PC-9 (cell line): ENCODE measurements at regions not wholly inside any gene's neighbourhood (a gene's known extent, or its start where the extent isn't known, plus 50 kb on each side); places are given as distances from the start of the nearest gene placed in this dataset.

Experiments used
- BruUV-seq: library from RNA; stranded (reverse); fragments of 400-500 nt; replicated peaks from 2 replicates; lab custom pipeline; 2021; lab: Mats Ljungman, UMichigan
- CTCF ChIA-PET: fragments of 300-600 bp; sonication (Branson Sonifier 250); formaldehyde crosslinking; loops from one replicate; lab custom pipeline; 2022; ENCODE audit warnings: antibody characterized with exemption; lab: Charles Lee
- POLR2A ChIA-PET: fragments of 300-600 bp; sonication (Branson Sonifier 250); formaldehyde crosslinking; loops from one replicate; lab custom pipeline; 2022; ENCODE audit warnings: antibody characterized with exemption; ENCODE audit not compliant: unreplicated experiment; lab: Charles Lee
- DNase-seq, 2 experiments: peaks; one replicate each; pipeline versions ENCODE4 v3.0.0 to v3.0.0-alpha.2; 2015 to 2022; ENCODE audit warnings: mixed read lengths in 1 of 2
- H2AFZ ChIP-seq: fragments of 200-600 bp; sonication (generic); 2 replicates; pipeline ENCODE4 v1.8.1; 2017; ENCODE audit warnings: antibody characterized with exemption
- H3F3A ChIP-seq: fragments of 200-600 bp; sonication (generic); 2 replicates; pipeline ENCODE4 v1.8.1; 2017; ENCODE audit warnings: antibody characterized with exemption, mild to moderate bottlenecking, low read depth; ENCODE audit not compliant: insufficient read depth
- H3K27ac ChIP-seq: fragments of 200-600 bp; sonication (generic); 2 replicates; pipeline ENCODE4 v1.6.1; 2016; ENCODE audit warnings: mixed run types
- H3K27me3 ChIP-seq: fragments of 200-600 bp; sonication (generic); 2 replicates; pipeline ENCODE4 v1.6.1; 2016; ENCODE audit warnings: low read depth, mixed run types; ENCODE audit not compliant: insufficient read depth
- H3K36me3 ChIP-seq: fragments of 200-600 bp; sonication (generic); 2 replicates; pipeline ENCODE4 v1.6.1; 2016; ENCODE audit warnings: low read depth, mixed run types
- H3K4me1 ChIP-seq: fragments of 200-600 bp; sonication (generic); replicated peaks from 2 replicates; pipeline ENCODE4 v1.6.1; 2016; ENCODE audit warnings: mixed run types; ENCODE audit not compliant: insufficient read depth
- H3K4me2 ChIP-seq: fragments of 200-600 bp; sonication (generic); 2 replicates; pipeline ENCODE4 v1.6.1; 2017; ENCODE audit warnings: mixed run types
- H3K4me3 ChIP-seq: fragments of 200-600 bp; sonication (generic); 2 replicates; pipeline ENCODE4 v1.6.1; 2016; ENCODE audit warnings: mixed run types
- H3K79me2 ChIP-seq: fragments of 200-600 bp; sonication (generic); 2 replicates; pipeline ENCODE4 v1.6.1; 2017; ENCODE audit warnings: low read depth, mixed run types
- H3K9me2 ChIP-seq: fragments of 200-600 bp; sonication (generic); 2 replicates; pipeline ENCODE4 v1.8.1; 2017; ENCODE audit warnings: mild to moderate bottlenecking; ENCODE audit not compliant: insufficient read depth
- H3K9me3 ChIP-seq: fragments of 200-600 bp; sonication (generic); 2 replicates; pipeline ENCODE4 v1.8.1; 2016; ENCODE audit warnings: low read depth; ENCODE audit not compliant: insufficient read depth
- H4K20me1 ChIP-seq: fragments of 200-600 bp; sonication (generic); 2 replicates; pipeline ENCODE4 v1.8.1; 2017; ENCODE audit not compliant: insufficient read depth
- EZH2 ChIP-seq: fragments of 200-600 bp; sonication (generic); IDR thresholded peaks from 2 replicates; pipeline ENCODE4 v1.8.0; 2017; ENCODE audit warnings: antibody characterized with exemption, low read depth
- intact Hi-C: fragments of 100-400 bp; cut with micrococcal nuclease; formaldehyde crosslinking; loops from one replicate; pipeline ENCODE4 v1.10.0; 2022; ENCODE audit not compliant: unreplicated experiment
- TF ChIP-seq, protein P1 (sequence below): fragments of 200-600 bp; sonication (generic); conservative IDR thresholded peaks from 2 replicates; pipeline ENCODE4 v1.6.1; 2017; ENCODE audit warnings: mixed run types, antibody characterized with exemption, mild to moderate bottlenecking, moderate library complexity

DNA sequence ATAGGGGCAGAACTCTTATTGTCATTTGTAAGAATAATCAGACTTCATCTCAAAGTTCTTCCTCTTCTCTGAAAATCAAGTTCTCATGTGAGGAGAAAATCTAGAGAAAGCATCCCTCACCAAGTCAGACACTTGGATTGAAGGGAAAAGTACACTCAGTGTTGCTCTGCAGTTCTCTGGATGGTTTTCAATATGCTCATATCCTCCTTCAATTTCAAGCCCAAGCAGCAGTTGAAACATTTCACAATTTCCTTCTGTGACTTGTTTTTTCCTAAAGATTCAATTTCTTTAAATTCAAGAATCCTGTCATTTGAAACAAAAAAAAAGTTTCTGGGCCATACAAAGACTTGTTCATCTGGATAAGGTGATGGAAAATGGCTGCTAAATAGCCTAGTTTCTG, 140.2 kb upstream of the AHI1 start:
- no peaks in the 10 kb centered on the region for H3K79me2 ChIP-seq
- POLR2A ChIA-PET = no interaction called here
- H3K4me2 ChIP-seq = no peak overlapping the region
- CTCF ChIA-PET = no interaction called here
- no peaks in the 10 kb centered on the region for H3K9me3 ChIP-seq
- no peaks in the 10 kb centered on the region for H3K36me3 ChIP-seq
- no TSS peak for BruUV-seq
- H3K27me3 ChIP-seq = no peaks in the 10 kb centered on the region
- no peak for TF ChIP-seq EZH2
- TF ChIP-seq, protein P1, sequence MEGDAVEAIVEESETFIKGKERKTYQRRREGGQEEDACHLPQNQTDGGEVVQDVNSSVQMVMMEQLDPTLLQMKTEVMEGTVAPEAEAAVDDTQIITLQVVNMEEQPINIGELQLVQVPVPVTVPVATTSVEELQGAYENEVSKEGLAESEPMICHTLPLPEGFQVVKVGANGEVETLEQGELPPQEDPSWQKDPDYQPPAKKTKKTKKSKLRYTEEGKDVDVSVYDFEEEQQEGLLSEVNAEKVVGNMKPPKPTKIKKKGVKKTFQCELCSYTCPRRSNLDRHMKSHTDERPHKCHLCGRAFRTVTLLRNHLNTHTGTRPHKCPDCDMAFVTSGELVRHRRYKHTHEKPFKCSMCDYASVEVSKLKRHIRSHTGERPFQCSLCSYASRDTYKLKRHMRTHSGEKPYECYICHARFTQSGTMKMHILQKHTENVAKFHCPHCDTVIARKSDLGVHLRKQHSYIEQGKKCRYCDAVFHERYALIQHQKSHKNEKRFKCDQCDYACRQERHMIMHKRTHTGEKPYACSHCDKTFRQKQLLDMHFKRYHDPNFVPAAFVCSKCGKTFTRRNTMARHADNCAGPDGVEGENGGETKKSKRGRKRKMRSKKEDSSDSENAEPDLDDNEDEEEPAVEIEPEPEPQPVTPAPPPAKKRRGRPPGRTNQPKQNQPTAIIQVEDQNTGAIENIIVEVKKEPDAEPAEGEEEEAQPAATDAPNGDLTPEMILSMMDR = no peak
- no peak for DNase-seq
- H3F3A ChIP-seq = no peaks in the 10 kb centered on the region
- H2AFZ ChIP-seq = no peak overlapping the region
- 0 out of 2 replicates have a peak, but pooled peaks cover 13% of the 10 kb centered on the region for H3K9me2 ChIP-seq
- H3K4me1 ChIP-seq = no peaks in the 10 kb centered on the region
- H3K27ac ChIP-seq = no peak overlapping the region
- H4K20me1 ChIP-seq = no peaks in the 10 kb centered on the region
- intact Hi-C loops = no loop called here
- no peak overlapping the region for H3K4me3 ChIP-seq

DNA sequence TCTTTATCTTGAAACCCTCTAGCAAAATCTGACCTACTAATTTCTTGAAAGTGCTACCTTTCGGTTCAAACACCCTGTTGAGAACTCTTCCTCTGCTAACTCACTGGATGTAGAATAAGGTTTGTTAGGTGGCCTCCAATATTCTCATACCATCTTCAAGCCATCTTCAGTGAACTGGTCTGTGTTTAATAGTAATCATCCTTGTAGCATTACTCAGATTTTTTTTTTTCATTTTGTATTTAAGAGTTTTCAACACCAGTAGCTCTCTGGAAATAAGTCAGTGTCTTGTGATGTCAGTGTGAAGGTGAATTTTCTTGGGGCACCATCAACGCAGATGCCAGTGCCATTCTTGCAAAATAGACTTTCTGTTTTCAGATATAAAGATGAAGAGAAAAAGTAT, 140.6 kb upstream of the AHI1 start:
- no peaks in the 10 kb centered on the region for H3K27me3 ChIP-seq
- no peaks in the 10 kb centered on the region for H3K36me3 ChIP-seq
- no TSS peak for BruUV-seq
- no peak overlapping the region for H3K4me2 ChIP-seq
- POLR2A ChIA-PET = no interaction called here
- no peak for DNase-seq
- no peaks in the 10 kb centered on the region for H3K4me1 ChIP-seq
- no peaks in the 10 kb centered on the region for H3F3A ChIP-seq
- no peaks in the 10 kb centered on the region for H3K9me3 ChIP-seq
- no peaks in the 10 kb centered on the region for H4K20me1 ChIP-seq
- no peaks in the 10 kb centered on the region for H3K79me2 ChIP-seq
- H3K9me2 ChIP-seq = 0 out of 2 replicates have a peak, but pooled peaks cover 13% of the 10 kb centered on the region
- H2AFZ ChIP-seq = no peak overlapping the region
- H3K4me3 ChIP-seq = no peak overlapping the region
- no peak for TF ChIP-seq EZH2
- TF ChIP-seq, protein P1 = no peak
- CTCF ChIA-PET = no interaction called here
- intact Hi-C loops = no loop called here
- no peak overlapping the region for H3K27ac ChIP-seq

DNA sequence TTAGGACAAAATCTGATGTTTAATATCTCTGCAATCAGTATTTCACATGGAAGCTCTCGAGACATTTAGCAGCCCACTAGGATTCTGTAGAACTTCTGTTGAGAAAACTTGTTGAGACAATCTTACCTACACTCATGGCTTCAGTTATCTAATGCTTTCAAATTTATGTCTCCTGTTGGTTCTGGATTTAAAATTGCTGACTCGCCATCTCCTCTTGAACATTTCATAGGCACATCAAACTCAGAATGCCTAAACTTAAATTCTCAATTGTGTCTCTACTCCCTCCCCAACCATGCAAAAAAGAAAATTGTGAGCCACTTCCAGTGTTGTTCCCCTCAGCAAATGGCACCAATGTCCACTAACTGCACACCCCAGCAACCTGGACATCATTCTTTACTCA, 142.5 kb upstream of the AHI1 start:
- CTCF ChIA-PET = no interaction called here
- POLR2A ChIA-PET = no interaction called here
- no TSS peak for BruUV-seq

More for the DNA sequence above, 142.5 kb upstream of the AHI1 start:
- no peaks in the 10 kb centered on the region for H3K27me3 ChIP-seq
- no peaks in the 10 kb centered on the region for H3K36me3 ChIP-seq
- 0 out of 2 replicates have a peak, but pooled peaks cover 13% of the 10 kb centered on the region for H3K9me2 ChIP-seq
- H3K4me1 ChIP-seq = no peaks in the 10 kb centered on the region
- H3F3A ChIP-seq = no peaks in the 10 kb centered on the region
- H3K27ac ChIP-seq = no peak overlapping the region
- no peak for DNase-seq
- no peak overlapping the region for H3K4me2 ChIP-seq
- no peaks in the 10 kb centered on the region for H3K79me2 ChIP-seq
- no peak overlapping the region for H3K4me3 ChIP-seq
- no peaks in the 10 kb centered on the region for H3K9me3 ChIP-seq
- H2AFZ ChIP-seq = no peak overlapping the region
- TF ChIP-seq, protein P1 = no peak
- no peak for TF ChIP-seq EZH2
- H4K20me1 ChIP-seq = no peaks in the 10 kb centered on the region
- intact Hi-C loops = no loop called here
